OCI-M1 (cell line): ENCODE measurements at regions not wholly inside any gene's neighbourhood (a gene's known extent, or its start where the extent isn't known, plus 50 kb on each side); places are given as distances from the start of the nearest gene placed in this dataset.

ENCODE experiments used
- DNase-seq: peaks from one replicate; lab custom pipeline; 2025; lab: John Stamatoyannopoulos, UW

- DNase-seq, result no peak
Measured at GRCh38 chr10:33546031-33546430, 211.6 kb upstream of the NRP1 start.

GRCh38 chr10:33542752-33543505 lies 208.5 kb upstream of the NRP1 start:
- DNase-seq, result no peak

- DNase-seq, result no peak
Measured at GRCh38 chr10:33539116-33539515, 204.6 kb upstream of the NRP1 start.

DNA sequence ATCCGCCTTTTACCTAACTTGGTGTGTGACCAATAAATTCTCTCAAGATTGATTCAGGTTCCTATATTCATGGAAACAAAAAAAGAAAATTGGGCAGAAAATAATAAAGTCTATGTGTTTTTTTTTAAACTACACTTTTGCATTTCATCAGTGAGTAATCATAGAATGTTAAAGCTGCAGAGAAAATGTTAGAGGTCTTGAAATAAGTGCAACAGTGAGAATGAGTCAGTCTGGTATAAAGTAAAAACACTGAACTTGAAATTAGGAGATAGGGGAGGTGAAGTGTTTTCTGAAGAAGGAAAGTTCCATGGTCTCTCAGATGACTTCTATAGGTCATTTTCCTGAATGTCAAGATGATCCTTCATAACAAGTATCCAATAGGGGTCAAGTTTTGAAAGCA lies 202.6 kb upstream of the NRP1 start:
- DNase-seq, result no peak

DNA sequence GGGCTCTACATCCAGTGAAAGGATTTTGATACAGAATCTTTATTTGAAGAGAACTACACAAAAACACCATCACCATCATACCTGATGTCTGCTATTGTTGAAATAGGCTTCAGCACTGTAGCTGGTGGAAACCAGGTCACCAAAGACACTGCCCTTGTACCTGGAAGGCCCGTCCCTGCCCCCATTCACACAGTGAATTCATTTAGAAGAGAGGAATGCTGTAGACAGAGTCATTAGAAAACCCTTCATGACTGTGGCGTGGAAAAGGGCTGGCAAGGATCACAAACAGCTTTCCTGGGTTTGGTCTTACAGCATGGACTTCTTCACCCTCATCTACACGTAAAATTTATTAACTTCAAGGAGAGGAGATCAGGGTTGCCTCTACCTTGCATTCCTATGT lies 202.0 kb upstream of the NRP1 start:
- no peak for DNase-seq

GRCh38 chr10:33535866-33536265 lies 201.4 kb upstream of the NRP1 start:
- DNase-seq, result no peak

DNA sequence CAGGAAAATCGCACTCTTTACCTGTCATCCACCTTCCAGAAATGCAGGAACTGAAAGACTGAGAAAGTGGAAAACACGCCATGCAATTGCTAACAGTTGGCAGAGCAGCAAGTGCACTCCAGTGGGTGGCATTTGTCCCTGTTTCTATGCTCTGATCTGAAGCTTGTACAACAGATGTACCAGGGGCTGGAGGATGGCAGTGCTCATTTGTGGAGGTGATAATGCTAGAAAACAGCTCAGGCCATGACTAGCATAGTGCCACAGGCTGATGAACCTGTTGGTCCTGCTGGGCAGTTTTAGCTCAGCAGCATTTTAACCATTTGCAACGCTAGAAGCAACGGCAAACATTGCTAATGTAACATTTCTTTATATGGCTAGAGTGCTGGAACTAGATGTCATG lies 199.9 kb upstream of the NRP1 start:
- DNase-seq, result no peak

GRCh38 chr10:33533612-33534011 lies 199.1 kb upstream of the NRP1 start:
- DNase-seq, result no peak

- no peak for DNase-seq
Measured at GRCh38 chr10:33532901-33533300, 198.4 kb upstream of the NRP1 start.

DNA sequence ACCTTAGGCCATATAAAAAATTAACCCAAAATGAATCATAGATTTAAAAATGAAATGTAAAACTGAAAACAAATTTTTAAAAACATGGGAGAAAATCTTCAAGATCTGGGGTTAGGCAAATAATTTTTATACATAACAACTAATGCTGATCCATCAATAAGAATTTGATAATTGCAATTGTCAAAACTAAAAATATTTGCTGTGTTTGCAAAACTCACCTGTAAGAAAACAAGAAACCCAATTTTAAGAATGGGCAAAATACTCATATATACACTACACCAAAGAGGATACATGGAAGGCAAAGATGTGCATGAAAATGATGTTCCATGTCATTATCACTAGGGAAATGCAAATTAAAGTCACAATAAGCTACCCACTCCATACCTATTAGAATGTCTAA lies 194.8 kb upstream of the NRP1 start:
- DNase-seq, result no peak

DNA sequence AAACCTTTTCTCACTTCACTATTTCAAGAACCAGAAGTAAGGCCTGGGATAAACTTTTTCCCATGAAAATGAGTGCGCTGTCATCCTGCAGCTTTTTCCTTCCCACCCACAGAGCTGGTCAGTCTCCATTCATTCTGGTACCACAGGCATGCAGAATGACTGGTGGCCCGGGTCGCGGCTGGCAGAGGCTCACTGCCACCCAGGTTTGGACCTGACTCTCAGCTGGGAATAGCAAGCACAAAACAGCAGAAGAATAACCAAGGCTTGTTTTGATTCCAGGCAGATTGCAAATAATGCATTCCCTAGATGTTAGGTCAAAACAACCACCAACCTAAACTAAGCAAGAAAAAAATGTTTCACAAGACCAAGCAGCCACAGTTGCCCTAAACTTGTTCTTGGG lies 190.5 kb upstream of the NRP1 start:
- no peak for DNase-seq

GRCh38 chr10:33524041-33524440 lies 189.6 kb upstream of the NRP1 start:
- no peak for DNase-seq

DNA sequence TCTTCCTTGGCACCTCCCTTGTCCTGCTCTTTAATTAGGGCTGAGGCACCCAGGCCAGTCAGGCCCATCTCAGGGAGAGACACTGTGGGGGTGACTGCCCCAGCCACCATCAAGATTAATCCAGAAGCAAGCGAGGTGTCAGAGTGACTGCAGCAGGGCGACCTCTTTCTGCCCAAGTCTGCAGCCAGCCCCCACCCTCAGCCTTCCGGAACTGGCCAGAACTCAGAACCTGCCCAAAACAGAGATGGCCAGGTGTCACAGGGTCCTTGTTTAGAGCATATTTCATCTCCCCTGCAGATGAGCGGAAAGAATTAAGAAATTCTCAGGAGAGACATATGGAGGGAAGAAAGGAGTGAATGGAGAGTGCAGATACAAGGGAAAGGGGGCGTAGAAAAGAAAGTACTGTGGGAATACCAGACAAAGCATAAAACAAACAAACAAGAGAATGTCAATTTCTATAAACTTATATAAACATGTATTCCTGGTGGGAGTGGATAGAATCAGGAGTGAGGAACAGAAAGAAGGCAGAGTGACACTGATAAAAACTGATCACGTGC lies 188.8 kb upstream of the NRP1 start:
- no peak for DNase-seq

GRCh38 chr10:33521904-33522303 lies 187.4 kb upstream of the NRP1 start:
- DNase-seq, result no peak

DNA sequence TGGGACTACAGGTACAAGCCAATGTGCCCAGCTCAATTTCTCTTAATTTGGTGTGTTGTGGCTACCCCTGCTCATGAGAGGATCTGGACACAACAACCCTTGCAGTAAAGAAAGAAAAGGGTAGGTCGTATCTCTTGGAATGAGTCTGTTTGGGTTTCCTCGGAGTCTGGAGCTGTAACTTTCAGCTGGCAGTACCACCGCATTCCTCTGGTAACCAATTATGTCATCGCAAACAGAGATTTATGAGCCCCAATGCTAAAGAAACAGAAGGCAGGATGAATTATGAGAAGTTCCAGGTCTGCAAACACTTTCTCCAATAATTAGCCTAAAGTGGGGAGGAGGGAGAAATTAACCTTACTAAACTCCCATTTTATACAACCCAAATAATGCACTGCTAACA lies 186.6 kb upstream of the NRP1 start:
- DNase-seq, result no peak

DNA sequence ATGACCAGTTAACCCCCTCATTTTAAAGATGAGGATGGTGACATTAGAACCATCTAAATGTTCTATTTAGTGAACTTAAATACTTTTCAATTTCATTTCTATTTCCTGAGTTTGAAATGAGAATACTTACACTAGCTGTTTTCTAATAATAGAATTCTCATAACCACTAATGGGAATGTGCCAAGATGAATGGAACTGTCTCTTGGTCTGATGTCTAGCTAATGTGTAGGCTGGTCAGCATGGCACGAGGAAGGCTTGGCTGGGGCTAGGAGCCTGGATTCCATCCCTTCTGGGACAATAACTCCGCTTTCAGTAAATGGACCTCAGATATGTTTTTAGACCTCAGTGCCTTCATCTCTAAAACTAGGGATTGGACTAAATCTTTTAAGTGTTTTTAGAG lies 185.8 kb upstream of the NRP1 start:
- DNase-seq, result no peak

DNA sequence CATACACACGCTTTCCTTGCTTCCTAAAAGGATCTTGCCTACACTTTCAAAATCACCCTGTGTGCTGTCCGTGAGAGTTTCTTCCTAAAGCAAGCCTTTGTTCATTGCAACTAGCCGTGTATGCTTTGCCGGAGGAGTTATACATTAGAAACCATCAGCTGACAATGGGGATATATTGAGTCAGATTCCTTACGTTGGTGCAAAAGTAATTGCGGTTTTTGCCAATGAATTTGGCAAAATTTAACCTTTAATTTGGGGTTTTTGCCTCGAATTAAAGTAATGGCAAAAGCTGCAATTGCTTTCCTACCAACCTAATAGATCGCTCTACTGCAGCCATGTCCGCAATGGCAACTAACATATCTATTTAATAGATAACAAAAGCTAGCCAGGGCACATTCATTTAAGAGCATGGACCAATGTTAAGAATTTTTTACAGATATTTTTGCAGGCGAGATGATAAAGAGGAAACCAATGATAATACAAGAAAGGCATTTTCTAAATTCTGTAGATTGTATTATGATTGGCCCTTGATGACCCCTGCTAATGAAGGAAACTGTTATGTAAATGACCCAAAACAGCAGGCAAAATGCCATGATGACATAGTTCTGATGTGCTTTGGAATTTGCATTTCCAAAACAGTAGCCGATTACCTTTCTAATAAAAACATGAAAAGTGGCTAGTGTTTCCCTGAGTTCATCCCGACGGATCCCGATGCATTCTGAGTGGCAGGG lies 184.8 kb upstream of the NRP1 start:
- DNase-seq, result no peak

DNA sequence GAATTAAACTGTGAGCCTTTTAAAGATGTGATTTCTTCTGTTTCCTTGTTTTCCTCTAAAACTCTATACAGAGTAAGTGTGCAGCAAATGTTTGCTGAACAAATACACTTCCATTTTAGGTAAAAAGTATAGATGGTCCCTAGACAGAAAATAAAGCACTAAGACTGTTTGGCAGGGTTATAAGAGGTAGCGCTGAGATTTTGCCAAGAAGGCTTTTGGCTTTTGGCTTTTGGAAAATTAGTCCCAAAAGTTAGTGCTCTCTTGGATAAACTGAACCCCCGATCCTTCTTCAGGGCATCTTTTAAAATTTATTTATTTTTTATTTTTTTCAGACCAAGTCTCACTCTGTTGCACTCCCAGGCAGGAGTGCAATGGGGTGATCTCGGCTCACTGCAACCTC lies 175.7 kb upstream of the NRP1 start:
- DNase-seq, result no peak

- DNase-seq, result peak; percentile 85
Measured at GRCh38 chr10:33509231-33509831, 174.9 kb upstream of the NRP1 start.

DNA sequence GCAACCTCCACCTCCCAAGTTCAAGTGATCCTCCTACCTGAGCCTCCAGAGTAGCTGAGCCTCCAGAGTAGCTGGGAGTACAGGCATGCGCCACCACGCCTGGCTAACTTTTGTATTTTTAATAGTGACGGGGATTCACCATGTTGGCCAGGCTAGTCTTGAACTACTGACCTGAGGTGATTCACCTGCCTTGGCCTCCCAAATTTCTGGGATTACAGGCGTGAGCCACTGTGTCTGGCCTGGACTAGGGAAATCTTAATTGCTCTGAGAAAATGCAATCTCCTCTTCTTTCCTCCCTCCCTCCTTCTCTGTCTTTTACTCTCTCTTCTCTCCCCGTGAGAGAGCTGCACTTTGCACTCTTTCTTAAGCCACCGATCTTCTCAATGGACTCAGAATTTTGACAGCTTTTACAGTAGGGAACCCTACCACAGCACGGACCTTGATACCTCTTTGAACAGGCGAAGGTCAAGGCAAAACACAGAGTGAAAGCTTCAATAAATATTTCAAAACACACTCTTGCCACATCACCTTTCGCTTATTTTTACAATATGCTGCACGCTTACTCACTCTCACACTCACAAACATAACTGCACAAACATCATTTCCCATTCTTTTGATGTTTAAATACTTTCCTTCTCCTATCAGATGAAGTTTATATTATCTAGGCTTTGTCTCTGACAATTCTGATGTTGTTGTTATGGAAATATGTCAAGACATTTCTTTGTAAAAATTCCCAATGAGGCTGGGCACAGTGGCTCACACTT lies 173.4 kb upstream of the NRP1 start:
- no peak for DNase-seq

GRCh38 chr10:33506838-33507661 lies 172.6 kb upstream of the NRP1 start:
- no peak for DNase-seq
